ENCODE measurements at regions not wholly inside any gene's neighbourhood (a gene's known extent, or its start where the extent isn't known, plus 50 kb on each side); places are given as distances from the start of the nearest gene placed in this dataset.

GRCh38 chr21:21969211-21969610, 971.0 kb downstream of the NCAM2 start:
- BruUV-seq (replicated peaks), result no TSS peak

GRCh38 chr21:21971384-21971783, 973.2 kb downstream of the NCAM2 start:
- H3K4me2 ChIP-seq, result no peak overlapping the region
- H3K9me3 ChIP-seq (ENCODE audit: insufficient read depth, low read depth), result no peaks in the 10 kb centered on the region
- no peaks in the 10 kb centered on the region for H3K27me3 ChIP-seq (ENCODE audit: insufficient read depth, low read depth)
- intact Hi-C loops (cut with micrococcal nuclease; ENCODE audit: unreplicated experiment), result no loop called here
- TF ChIP-seq EZH2 (IDR thresholded peaks at IDR 0.05; ENCODE audit: low read depth), result no peak
- TF ChIP-seq CTCF (conservative IDR thresholded peaks at IDR 0.05), result no peak
- H3K27ac ChIP-seq, result no peak overlapping the region
- H3F3A ChIP-seq (ENCODE audit: insufficient read depth, low read depth), result no peaks in the 10 kb centered on the region
- no peak for DNase-seq
- no peaks in the 10 kb centered on the region for H3K36me3 ChIP-seq (ENCODE audit: low read depth)
- ChIA-PET POLR2A (ENCODE audit: unreplicated experiment) (no interaction called here), CTCF (no interaction called here)
- no peaks in the 10 kb centered on the region for H3K79me2 ChIP-seq (ENCODE audit: low read depth)
- H3K9me2 ChIP-seq (ENCODE audit: insufficient read depth), result no peaks in the 10 kb centered on the region
- H3K4me1 ChIP-seq (replicated peaks; ENCODE audit: insufficient read depth), result no peaks in the 10 kb centered on the region
- H2AFZ ChIP-seq, result no peak overlapping the region
- BruUV-seq (replicated peaks), result no TSS peak
- no peak overlapping the region for H3K4me3 ChIP-seq
- H4K20me1 ChIP-seq (ENCODE audit: insufficient read depth), result no peaks in the 10 kb centered on the region

More at GRCh38 chr21:21969211-21969610, 971.0 kb downstream of the NCAM2 start:
- Histone ChIP-seq H3F3A (ENCODE audit: insufficient read depth, low read depth) (no peaks in the 10 kb centered on the region), H3K4me3 (no peak overlapping the region), H3K27ac (no peak overlapping the region), H4K20me1 (ENCODE audit: insufficient read depth) (no peaks in the 10 kb centered on the region), H3K9me3 (ENCODE audit: insufficient read depth, low read depth) (no peaks in the 10 kb centered on the region), H3K79me2 (ENCODE audit: low read depth) (no peaks in the 10 kb centered on the region), H3K36me3 (ENCODE audit: low read depth) (no peaks in the 10 kb centered on the region), H3K27me3 (ENCODE audit: insufficient read depth, low read depth) (no peaks in the 10 kb centered on the region), H3K4me1 (replicated peaks; ENCODE audit: insufficient read depth) (no peaks in the 10 kb centered on the region), H3K9me2 (ENCODE audit: insufficient read depth) (no peaks in the 10 kb centered on the region), H3K4me2 (no peak overlapping the region), H2AFZ (no peak overlapping the region)
- CTCF ChIA-PET, result no interaction called here
- DNase-seq, result no peak
- TF ChIP-seq CTCF (conservative IDR thresholded peaks at IDR 0.05) (no peak), EZH2 (IDR thresholded peaks at IDR 0.05; ENCODE audit: low read depth) (no peak)
- POLR2A ChIA-PET (ENCODE audit: unreplicated experiment), result no interaction called here
- intact Hi-C loops (cut with micrococcal nuclease; ENCODE audit: unreplicated experiment), result no loop called here

- Histone ChIP-seq H3F3A (ENCODE audit: insufficient read depth, low read depth) (no peaks in the 10 kb centered on the region), H3K4me2 (no peak overlapping the region), H3K4me3 (no peak overlapping the region), H2AFZ (no peak overlapping the region), H4K20me1 (ENCODE audit: insufficient read depth) (no peaks in the 10 kb centered on the region), H3K4me1 (replicated peaks; ENCODE audit: insufficient read depth) (no peaks in the 10 kb centered on the region), H3K27ac (no peak overlapping the region), H3K27me3 (ENCODE audit: insufficient read depth, low read depth) (no peaks in the 10 kb centered on the region), H3K9me2 (ENCODE audit: insufficient read depth) (no peaks in the 10 kb centered on the region), H3K9me3 (ENCODE audit: insufficient read depth, low read depth) (no peaks in the 10 kb centered on the region), H3K79me2 (ENCODE audit: low read depth) (no peaks in the 10 kb centered on the region), H3K36me3 (ENCODE audit: low read depth) (no peaks in the 10 kb centered on the region)
- no peak for DNase-seq
- TF ChIP-seq CTCF (conservative IDR thresholded peaks at IDR 0.05), result no peak
- TF ChIP-seq EZH2 (IDR thresholded peaks at IDR 0.05; ENCODE audit: low read depth), result no peak
- CTCF ChIA-PET, result no interaction called here
- POLR2A ChIA-PET (ENCODE audit: unreplicated experiment), result no interaction called here
- BruUV-seq (replicated peaks), result no TSS peak
- intact Hi-C loops (cut with micrococcal nuclease; ENCODE audit: unreplicated experiment), result no loop called here
These were observed 975.6 kb downstream of the NCAM2 start for GRCh38 chr21:21973806-21974205.
